Esophagus muscularis mucosa (tissue), 4 donors: ENCODE measurements at regions not wholly inside any gene's neighbourhood (a gene's known extent, or its start where the extent isn't known, plus 50 kb on each side); places are given as distances from the start of the nearest gene placed in this dataset.

Experiments
- DNase-seq: peaks from one replicate; pipeline ENCODE4 v3.0.0-alpha.2; 2017; ENCODE audit errors: extremely low spot score
- H3K27ac ChIP-seq, 4 donors: fragments of 200-600 bp; sonication (generic); replicated peaks in 1 of 4; 1 replicate in 3 of 4; 2 replicates in 1 of 4; pipeline ENCODE4 v1.5.1; 2016 to 2019; ENCODE audit warnings: mild to moderate bottlenecking in 1 of 4
- H3K27me3 ChIP-seq, 4 donors: fragments of 200-600 bp; sonication (generic); one replicate each; pipeline versions ENCODE4 v1.5.1 to v1.6.0; 2016 to 2019
- H3K36me3 ChIP-seq, 4 donors: fragments of 200-600 bp; sonication (generic); one replicate each; pipeline ENCODE4 v1.5.1; 2016 to 2019
- H3K4me1 ChIP-seq, 4 donors: fragments of 200-600 bp; sonication (generic); one replicate each; pipeline ENCODE4 v1.5.1; 2016 to 2019
- H3K4me3 ChIP-seq, 4 donors: fragments of 200-600 bp; sonication (generic); 1 replicate in 2 of 4; 2 replicates in 2 of 4; pipeline ENCODE4 v1.5.1; 2016 to 2019; ENCODE audit warnings: mild to moderate bottlenecking in 4 of 4, moderate library complexity in 1 of 4
- H3K9me3 ChIP-seq, 4 donors: fragments of 200-600 bp; sonication (generic); 1 replicate in 3 of 4; 2 replicates in 1 of 4; pipeline ENCODE4 v1.5.1; 2016 to 2019
- EP300 ChIP-seq: sonication (generic); formaldehyde crosslinking; IDR thresholded peaks from one replicate; pipeline ENCODE4 v1.6.1; 2017; ENCODE audit warnings: antibody characterized with exemption
- POLR2A ChIP-seq: fragments of 450-650 bp; IDR thresholded peaks from one replicate; pipeline ENCODE4 v1.6.1; 2017; ENCODE audit warnings: antibody characterized with exemption, moderate library complexity, mild to moderate bottlenecking, low read depth
- POLR2AphosphoS5 ChIP-seq, 2 donors: sonication (generic); formaldehyde crosslinking; IDR thresholded peaks; one replicate each; pipeline ENCODE4 v1.6.1; 2017; ENCODE audit warnings: antibody characterized with exemption in 2 of 2
- WGBS: methylation state at CpG from one replicate; pipeline ENCODE4 v1.1.5; 2018; 5-methylcytosine and 5-hydroxymethylcytosine counted together
- intact Hi-C: fragments of 100-400 bp; cut with DNase I; formaldehyde crosslinking; loops from one replicate; pipeline ENCODE4 v1.15.1; 2023
- TF ChIP-seq, protein P1 (sequence below), 3 experiments: fragments of 200-600 bp in 2 of 3; fragments of 450-650 bp in 1 of 3; sonication (generic) in 2 of 3; IDR thresholded peaks; one replicate each; pipeline ENCODE4 v1.5.1; 2017 to 2019; ENCODE audit warnings: antibody characterized with exemption in 3 of 3, mild to moderate bottlenecking in 2 of 3, moderate library complexity in 1 of 3

DNA sequence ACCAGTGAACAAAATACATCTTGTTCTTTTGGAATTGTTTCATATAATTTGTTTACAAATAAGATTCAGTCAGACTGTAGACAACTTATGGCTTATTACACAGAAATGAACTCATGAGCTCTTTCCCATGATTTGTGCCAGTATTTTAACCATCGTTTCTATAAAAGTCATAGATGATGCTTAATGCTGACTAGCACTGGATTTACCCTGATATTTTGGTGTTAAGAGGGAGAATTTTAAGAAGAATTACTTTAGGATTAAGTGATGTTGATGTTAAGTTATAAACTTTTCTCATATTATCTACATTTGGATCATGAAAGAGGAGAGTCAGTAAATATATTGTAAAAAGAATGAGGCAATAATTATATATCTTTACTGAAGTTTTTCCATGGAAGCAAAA is 162.7 kb downstream of the POSTN start:
- H3K4me3 ChIP-seq, result no peak overlapping the region
- no peak for TF ChIP-seq EP300
- no peak for TF ChIP-seq POLR2AphosphoS5 (IDR thresholded peaks at IDR 0.05)
- TF ChIP-seq, protein P1, sequence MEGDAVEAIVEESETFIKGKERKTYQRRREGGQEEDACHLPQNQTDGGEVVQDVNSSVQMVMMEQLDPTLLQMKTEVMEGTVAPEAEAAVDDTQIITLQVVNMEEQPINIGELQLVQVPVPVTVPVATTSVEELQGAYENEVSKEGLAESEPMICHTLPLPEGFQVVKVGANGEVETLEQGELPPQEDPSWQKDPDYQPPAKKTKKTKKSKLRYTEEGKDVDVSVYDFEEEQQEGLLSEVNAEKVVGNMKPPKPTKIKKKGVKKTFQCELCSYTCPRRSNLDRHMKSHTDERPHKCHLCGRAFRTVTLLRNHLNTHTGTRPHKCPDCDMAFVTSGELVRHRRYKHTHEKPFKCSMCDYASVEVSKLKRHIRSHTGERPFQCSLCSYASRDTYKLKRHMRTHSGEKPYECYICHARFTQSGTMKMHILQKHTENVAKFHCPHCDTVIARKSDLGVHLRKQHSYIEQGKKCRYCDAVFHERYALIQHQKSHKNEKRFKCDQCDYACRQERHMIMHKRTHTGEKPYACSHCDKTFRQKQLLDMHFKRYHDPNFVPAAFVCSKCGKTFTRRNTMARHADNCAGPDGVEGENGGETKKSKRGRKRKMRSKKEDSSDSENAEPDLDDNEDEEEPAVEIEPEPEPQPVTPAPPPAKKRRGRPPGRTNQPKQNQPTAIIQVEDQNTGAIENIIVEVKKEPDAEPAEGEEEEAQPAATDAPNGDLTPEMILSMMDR (IDR thresholded peaks at IDR 0.05), result no peak
- no peak for TF ChIP-seq POLR2A
- WGBS, result 30% methylated on average over 1 of the region's 1 CpG
- H3K36me3 ChIP-seq, result no peaks in the 10 kb centered on the region
- DNase-seq, result no peak
- intact Hi-C loops, result no loop called here
- H3K9me3 ChIP-seq, result no peaks in the 10 kb centered on the region
- H3K4me1 ChIP-seq, result no peaks in the 10 kb centered on the region
- H3K27ac ChIP-seq, result no peak overlapping the region
- no peaks in the 10 kb centered on the region for H3K27me3 ChIP-seq

DNA sequence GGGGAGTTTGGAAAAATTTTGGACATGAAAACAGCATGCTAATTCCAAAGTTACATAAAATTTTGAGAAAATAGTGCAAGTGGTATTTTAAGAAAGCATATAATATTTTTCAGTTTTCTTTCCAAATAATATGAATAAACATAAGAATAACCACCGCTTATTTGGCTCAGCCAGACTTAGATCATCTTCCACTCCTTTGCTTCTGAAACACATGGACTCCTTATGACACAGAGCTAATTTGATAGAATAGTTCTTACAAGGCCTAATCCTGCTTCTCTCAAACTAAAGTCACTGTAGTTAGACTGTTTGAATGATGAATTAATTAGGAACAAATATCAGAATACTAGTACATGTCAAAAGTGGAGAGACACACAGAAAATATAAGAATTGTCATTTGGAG is 165.5 kb downstream of the POSTN start:
- Histone ChIP-seq H3K36me3 (no peaks in the 10 kb centered on the region), H3K9me3 (no peaks in the 10 kb centered on the region), H3K27me3 (no peaks in the 10 kb centered on the region), H3K4me1 (no peaks in the 10 kb centered on the region), H3K4me3 (no peak overlapping the region), H3K27ac (no peak overlapping the region)
- intact Hi-C loops, result no loop called here
- 70% methylated on average over 1 of the region's 1 CpG for whole genome bisulfite sequencing
- no peak for DNase-seq
- TF ChIP-seq, protein P1 (IDR thresholded peaks at IDR 0.05), result no peak
- TF ChIP-seq POLR2A (no peak), POLR2AphosphoS5 (IDR thresholded peaks at IDR 0.05) (no peak), EP300 (no peak)

DNA sequence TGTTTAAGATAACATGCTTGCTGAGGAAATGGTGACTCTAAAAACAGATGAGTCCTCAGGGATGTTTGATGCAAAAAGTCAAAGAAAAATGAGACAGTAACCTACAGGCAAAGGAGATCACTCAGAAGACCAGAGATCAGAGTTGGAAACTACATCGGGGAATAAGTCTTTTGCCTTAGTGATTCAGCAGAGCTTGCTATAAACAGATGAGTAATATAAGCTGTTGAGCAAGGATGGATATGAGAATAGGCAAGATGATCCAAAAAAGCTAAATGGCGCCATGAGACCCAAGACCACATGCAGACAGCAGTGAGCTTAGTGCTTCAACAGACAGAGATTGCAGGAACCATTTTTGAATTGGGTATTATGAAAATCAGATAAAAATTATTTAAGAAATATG is 168.6 kb downstream of the POSTN start:
- intact Hi-C loops, result no loop called here
- Histone ChIP-seq H3K9me3 (no peaks in the 10 kb centered on the region), H3K4me1 (no peaks in the 10 kb centered on the region), H3K4me3 (no peak overlapping the region), H3K27ac (no peak overlapping the region), H3K27me3 (no peaks in the 10 kb centered on the region), H3K36me3 (no peaks in the 10 kb centered on the region)
- WGBS, result 65% methylated on average over 2 of the region's 2 CpGs
- no peak for DNase-seq
- TF ChIP-seq, protein P1 (IDR thresholded peaks at IDR 0.05), result no peak
- no peak for TF ChIP-seq POLR2A

DNA sequence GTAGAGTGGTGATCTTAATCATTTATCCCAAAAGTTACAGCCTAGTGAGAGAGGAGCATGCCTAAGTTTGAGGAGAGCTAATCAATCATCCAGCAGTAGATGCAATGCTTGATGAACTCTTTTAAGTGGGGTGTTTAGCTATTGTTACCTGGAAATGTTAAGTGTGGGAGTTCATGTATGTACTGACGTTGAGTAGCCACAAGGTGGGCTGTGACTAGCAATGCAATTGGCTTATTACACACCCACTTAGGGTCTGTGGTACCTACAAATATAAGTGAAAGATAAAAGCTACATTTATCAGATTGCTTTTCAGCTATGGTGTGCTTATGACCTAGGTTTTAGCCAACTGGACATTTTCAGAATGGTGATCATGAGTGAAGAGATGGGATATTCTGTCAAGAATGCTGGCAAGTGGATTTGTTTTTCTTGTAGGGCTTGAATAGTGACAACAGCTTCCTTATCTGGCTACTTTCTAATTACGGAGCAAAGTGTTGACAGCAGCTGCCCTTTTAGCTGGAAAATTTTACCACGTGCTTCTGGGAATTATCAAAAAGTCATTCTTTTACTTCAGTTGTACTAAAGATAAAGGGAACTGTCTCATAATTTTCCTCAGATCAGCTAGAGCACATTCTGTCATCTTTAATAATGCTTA is 170.6 kb downstream of the POSTN start:
- intact Hi-C loops, result no loop called here
- Histone ChIP-seq H3K9me3 (no peaks in the 10 kb centered on the region), H3K27me3 (no peaks in the 10 kb centered on the region), H3K4me1 (no peaks in the 10 kb centered on the region), H3K36me3 (no peaks in the 10 kb centered on the region), H3K27ac (no peak overlapping the region), H3K4me3 (no peak overlapping the region)
- 40% methylated on average over 3 of the region's 3 CpGs for WGBS
- no peak for TF ChIP-seq POLR2AphosphoS5 (IDR thresholded peaks at IDR 0.05)
- no peak for TF ChIP-seq POLR2A
- no peak for TF ChIP-seq EP300
- TF ChIP-seq, protein P1 (IDR thresholded peaks at IDR 0.05), result no peak
- DNase-seq, result no peak

DNA sequence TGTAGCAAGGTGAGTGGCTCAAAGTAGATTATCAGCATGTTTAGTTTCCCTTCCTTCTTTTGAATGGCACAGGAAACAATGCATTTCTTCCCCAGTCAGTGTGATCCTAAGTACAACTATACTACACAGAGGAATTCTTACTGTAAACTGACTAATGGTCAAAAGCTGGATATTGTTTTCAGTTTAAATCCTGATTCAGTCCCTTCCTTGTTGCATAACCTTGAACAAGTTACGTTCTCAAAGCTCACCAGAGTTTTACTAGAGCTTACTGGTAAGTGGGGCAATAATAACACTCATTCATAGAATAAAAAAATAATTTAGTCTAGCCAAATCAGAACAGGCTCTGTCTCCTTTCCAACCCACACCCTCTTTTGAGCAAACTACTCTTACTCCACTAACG is 180.1 kb downstream of the POSTN start:
- TF ChIP-seq, protein P1 (IDR thresholded peaks at IDR 0.05), result no peak
- TF ChIP-seq POLR2A, result no peak
- no peak for TF ChIP-seq EP300
- TF ChIP-seq POLR2AphosphoS5 (IDR thresholded peaks at IDR 0.05), result no peak
- intact Hi-C loops, result no loop called here

More for the DNA sequence above, 180.1 kb downstream of the POSTN start:
- whole genome bisulfite sequencing, result 73% methylated on average over 2 of the region's 2 CpGs
- H3K27me3 ChIP-seq, result no peaks in the 10 kb centered on the region
- H3K36me3 ChIP-seq, result no peaks in the 10 kb centered on the region
- no peaks in the 10 kb centered on the region for H3K9me3 ChIP-seq
- H3K27ac ChIP-seq, result no peak overlapping the region
- DNase-seq, result no peak
- H3K4me3 ChIP-seq, result no peak overlapping the region
- no peaks in the 10 kb centered on the region for H3K4me1 ChIP-seq
